ENCODE measurements at regions not wholly inside any gene's neighbourhood (a gene's known extent, or its start where the extent isn't known, plus 50 kb on each side); places are given as distances from the start of the nearest gene placed in this dataset.

GRCh38 chr4:11342401-11342800, 86.3 kb downstream of the HS3ST1 start:
- no peak for DNase-seq (ENCODE audit: low spot score)

DNA sequence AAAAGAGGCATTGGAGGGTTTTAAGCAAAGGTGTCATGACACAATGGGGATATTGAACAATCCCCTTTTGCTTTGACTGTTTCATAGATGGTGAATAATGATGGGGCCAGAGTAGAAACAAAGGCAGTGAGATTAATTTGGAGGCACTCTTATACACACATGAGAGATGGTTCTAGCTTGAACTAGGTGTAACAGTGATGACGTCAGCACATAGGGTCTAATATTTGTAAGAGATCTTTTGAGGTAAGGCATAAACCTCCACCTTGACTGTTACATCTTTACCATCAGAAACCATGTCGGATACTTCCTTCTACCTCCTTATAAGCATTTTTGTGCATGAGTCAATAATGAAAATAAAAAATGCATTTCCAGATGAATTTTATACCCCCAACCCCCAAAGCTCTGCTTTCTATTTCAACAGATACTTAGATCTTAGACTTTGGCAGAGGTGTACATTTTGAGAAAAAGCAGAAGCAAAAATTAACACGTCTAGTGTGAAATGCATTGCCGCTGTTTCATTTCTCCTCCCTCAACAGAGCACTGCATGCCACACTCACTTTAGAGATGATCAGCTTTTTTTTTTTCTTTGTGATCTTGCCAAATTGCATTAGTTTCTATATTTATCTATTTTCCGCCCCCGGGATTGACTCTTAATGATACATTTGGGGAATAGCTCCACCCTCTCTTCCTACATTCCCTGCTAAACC, 87.2 kb downstream of the HS3ST1 start:
- DNase-seq (ENCODE audit: low spot score), result no peak

- DNase-seq (ENCODE audit: low spot score), result no peak
Observed at GRCh38 chr4:11338956-11339782, 89.5 kb downstream of the HS3ST1 start.

DNA sequence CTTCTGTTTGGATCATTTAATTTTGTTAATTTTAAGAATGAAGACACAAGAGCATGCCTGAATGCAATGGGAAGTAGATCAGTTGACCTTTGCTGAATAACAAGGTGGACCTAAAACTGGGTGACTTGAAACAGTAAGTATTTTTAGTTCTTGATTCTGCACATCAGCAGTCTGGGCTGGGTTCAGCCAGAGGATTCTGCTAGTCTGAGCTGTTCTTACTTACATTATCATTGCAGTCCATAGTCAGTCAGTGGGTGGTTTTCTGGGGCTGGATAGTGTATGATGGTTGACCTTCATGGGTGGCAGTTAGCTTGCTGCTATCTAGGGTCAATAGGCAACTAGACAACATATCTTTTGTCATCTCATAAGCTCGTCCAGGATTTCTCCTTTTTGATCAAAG, 91.4 kb downstream of the HS3ST1 start:
- no peak for DNase-seq (ENCODE audit: low spot score)

- DNase-seq (ENCODE audit: low spot score), result no peak
Observed at GRCh38 chr4:11336435-11336834, 92.3 kb downstream of the HS3ST1 start.

- no peak for DNase-seq (ENCODE audit: low spot score)
Observed at GRCh38 chr4:11334887-11335286, 93.8 kb downstream of the HS3ST1 start.

DNA sequence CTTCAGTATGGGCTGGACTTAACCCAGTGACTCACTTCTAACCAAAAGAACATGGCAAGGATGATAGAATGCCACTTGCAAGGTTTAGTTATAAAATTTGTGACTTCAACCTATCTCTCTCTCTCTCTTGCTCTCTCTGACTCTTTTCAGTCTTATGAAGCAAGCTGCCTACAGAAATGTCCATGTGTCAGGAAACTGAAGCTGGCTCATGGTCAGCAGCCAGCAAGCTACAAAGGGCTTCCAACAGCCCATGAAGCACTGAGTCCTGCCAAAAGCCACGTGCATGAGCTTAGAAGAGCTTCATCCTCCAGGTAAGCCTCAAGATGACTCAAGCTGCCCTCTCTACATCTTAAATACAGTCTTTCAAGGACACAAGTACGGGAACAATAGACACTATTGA, 100.3 kb downstream of the HS3ST1 start:
- no peak for DNase-seq (ENCODE audit: low spot score)

- no peak for DNase-seq (ENCODE audit: low spot score)
Observed at GRCh38 chr4:11326021-11326420, 102.7 kb downstream of the HS3ST1 start.

DNA sequence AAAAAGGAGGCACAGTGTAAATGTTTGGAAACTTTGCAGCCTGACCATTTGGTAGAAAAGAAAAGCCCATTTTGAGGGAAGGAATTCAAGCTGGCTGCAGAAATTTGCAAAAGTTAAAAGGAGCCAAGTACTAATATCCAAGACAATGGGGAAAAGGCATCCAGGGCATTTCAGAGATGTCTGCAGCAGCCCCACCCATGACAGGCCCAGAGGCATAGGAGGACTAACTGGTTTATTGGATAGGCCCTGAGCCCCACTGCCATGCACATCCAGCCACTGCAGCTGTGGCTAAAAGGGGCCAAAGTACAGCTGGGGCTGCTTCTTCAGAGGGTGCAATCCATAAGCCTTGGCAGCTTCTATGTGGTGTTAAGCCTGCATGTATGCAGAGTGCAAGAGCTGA, 104.9 kb downstream of the HS3ST1 start:
- no peak for DNase-seq (ENCODE audit: low spot score)

DNA sequence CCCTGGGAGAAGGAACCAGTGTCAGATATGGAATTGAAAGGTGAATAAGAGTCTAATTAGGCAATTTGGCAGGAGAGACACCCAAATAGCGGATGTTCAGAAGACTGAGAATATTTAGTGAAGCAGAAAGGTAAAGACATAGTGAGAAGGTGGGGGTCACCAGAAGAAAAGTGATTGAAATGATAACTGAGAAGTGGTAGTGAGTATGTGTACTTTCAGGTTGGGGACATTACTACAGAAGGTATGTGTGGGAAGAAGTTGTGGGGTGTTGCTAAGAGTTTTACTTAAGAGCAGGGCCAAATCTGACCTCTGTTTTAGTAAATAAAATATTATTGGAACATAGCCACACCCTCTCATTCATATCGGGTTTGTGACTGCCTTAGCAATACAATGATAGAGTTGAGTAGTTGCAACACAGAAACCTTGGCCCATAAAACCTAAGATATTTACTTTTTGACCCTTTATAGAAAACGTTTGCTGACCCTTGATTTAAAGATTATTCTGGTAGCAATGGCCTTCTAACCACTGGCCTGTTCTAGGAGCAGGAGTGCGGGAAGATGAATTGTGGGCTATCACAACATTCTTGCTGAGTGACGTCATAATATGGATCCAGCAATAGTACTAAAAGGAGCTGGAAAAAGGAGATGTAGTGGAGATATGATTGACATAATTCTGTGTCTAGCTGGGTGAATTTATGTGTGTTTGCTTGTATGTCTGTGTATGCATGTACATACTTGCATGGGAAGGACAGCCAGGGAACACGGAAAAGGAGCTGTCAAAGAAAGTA, 115.3 kb downstream of the HS3ST1 start:
- no peak for DNase-seq (ENCODE audit: low spot score)

- DNase-seq (ENCODE audit: low spot score), result no peak
Observed at GRCh38 chr4:11312389-11312788, 116.3 kb downstream of the HS3ST1 start.

GRCh38 chr4:11301075-11301660, 127.5 kb downstream of the HS3ST1 start:
- no peak for DNase-seq (ENCODE audit: low spot score)

GRCh38 chr4:11299836-11300235, 128.9 kb downstream of the HS3ST1 start:
- no peak for DNase-seq (ENCODE audit: low spot score)

- DNase-seq (ENCODE audit: low spot score), result no peak
Observed at GRCh38 chr4:11299016-11299415, 129.7 kb downstream of the HS3ST1 start.

DNA sequence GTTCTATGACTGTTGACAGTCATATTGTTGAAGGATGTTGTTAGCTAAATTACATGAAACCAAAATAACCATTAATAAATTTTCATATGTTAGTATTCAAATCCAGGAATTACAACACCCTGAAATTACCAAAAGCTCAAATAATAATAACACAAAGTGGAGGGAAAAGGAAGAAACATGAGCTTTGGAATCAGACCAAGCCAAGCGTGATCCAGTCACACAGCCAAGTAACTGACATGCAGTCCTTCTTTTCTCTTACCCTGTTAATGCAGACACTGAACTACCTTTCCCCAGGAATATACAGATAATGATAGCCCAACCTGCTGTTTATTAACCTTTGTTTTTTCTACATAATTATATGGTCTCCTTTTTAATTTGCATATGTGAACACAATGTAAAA, 130.2 kb downstream of the HS3ST1 start:
- DNase-seq (ENCODE audit: low spot score), result no peak

GRCh38 chr4:11297627-11298026, 131.1 kb downstream of the HS3ST1 start:
- no peak for DNase-seq (ENCODE audit: low spot score)

- DNase-seq (ENCODE audit: low spot score), result no peak
Observed at GRCh38 chr4:11297201-11297600, 131.5 kb downstream of the HS3ST1 start.

- DNase-seq (ENCODE audit: low spot score), result no peak
Observed at GRCh38 chr4:11293866-11294265, 134.8 kb downstream of the HS3ST1 start.

GRCh38 chr4:11287055-11287454, 141.6 kb downstream of the HS3ST1 start:
- no peak for DNase-seq (ENCODE audit: low spot score)

DNA sequence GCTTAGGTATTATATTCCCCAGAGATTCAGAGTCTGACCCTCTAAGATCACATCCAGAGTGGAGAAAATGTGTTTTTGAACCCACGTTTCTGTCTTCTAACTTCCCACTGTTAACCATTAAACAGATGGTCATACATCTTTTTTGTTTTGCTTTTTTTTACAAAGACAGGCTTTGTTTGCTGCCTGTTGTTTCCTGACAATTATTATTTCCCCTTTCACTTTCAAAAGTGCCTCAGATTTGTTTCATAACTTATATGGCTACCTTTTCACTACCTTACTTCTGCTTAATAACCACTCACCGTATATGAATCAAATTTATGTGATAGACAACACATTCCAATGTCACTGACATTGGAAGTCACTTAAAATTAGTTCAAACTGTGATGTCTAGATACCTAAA, 142.2 kb downstream of the HS3ST1 start:
- DNase-seq (ENCODE audit: low spot score), result no peak

GRCh38 chr4:11281720-11282119, 147.0 kb downstream of the HS3ST1 start:
- no peak for DNase-seq (ENCODE audit: low spot score)

- no peak for DNase-seq (ENCODE audit: low spot score)
Observed at GRCh38 chr4:11271263-11271662, 157.4 kb downstream of the HS3ST1 start.
